GM21723 (cell line): ENCODE measurements at regions not wholly inside any gene's neighbourhood (a gene's known extent, or its start where the extent isn't known, plus 50 kb on each side); places are given as distances from the start of the nearest gene placed in this dataset.
"Not testable (repeated sequence)": the region's sequence is repeated elsewhere in the genome, so short reads cannot be mapped to it uniquely, and the experiment has no call there.

Experiments
- ATAC-seq: cut with Tn5 transposase; IDR thresholded peaks from one replicate; pipeline ENCODE4 v1.9.1; 2021; ENCODE audit warnings: mild to moderate bottlenecking, moderate library complexity; ENCODE audit not compliant: unreplicated experiment

DNA sequence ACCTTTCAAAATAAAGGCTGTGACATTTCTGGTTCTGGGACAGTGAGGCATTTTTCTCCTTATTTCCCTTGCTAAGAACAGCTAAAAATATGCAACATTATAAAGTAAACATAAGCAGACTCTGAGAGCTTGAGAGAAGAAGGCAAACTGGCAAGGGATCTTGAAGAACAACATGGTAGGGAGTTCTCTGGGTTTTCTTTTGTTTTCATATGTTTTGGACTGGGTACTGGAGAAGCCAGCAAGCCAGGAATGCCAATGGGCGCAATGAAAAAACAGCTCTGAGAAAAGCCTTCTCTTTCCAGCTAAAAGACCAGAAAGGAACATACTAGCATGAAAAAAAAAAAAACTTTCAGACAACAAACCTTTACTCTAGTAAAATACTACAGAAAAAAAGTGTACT, 351.4 kb upstream of the HS6ST1 start:
- ATAC-seq = no peak

DNA sequence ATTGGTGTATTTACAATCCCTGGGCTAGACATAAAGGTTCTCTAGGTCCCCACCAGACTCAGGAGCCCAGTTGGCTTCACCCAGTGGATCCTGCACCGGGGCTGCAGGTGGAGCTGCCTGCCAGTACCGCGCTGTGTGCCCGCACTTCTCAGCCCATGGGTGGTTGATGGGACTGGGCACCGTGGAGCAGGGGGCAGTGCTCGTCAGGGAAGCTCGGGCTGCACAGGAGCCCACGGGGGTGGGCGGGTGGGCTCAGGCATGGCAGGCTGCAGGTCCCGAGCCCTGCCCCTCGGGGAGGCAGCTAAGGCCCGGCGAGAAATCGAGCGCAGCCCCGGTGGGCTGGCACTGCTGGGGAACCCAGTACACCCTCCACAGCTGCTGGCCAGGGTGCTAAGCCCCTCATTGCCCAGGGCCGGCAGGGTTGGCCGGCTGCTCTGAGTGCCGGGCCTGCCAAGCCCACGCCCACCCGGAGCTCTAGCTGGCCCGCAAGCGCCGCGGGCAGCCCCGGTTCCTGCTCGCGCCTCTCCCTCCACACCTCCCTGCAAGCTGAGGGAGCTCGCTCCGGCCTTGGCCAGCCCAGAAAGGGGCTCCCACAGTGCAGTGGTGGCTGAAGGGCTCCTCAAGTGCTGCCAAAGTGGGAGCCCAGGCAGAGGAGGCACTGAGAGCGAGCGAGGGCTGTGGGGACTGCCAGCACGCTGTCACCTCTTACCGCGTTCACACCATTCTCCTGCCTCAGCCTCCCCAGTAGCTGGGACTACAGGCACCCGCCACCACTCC, 353.5 kb upstream of the HS6ST1 start:
- ATAC-seq = not testable (repeated sequence)

GRCh38 chr2:128679680-128680079, 361.0 kb upstream of the HS6ST1 start:
- ATAC-seq = not testable (repeated sequence)

DNA sequence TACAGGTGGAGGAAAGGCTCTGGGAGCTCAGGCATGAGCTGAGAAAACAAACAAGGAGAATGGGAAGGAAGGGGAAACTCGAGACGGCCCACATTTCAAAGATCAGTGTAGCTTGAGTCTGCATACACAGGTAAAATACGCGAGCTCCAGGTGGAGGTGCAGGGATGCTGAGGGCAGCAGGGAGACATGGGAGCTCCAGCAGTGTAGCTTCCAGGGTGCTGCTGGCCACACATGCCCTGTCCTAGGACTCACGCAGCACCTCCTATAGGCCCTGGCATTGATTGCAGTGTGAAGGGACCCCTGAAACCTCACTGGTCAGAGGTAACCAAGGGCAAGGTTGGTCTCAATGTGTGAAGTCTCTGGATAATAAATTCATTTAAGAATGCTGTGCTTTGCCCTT, 362.8 kb upstream of the HS6ST1 start:
- ATAC-seq = no peak

GRCh38 chr2:128682266-128682665, 363.6 kb upstream of the HS6ST1 start:
- ATAC-seq = no peak

DNA sequence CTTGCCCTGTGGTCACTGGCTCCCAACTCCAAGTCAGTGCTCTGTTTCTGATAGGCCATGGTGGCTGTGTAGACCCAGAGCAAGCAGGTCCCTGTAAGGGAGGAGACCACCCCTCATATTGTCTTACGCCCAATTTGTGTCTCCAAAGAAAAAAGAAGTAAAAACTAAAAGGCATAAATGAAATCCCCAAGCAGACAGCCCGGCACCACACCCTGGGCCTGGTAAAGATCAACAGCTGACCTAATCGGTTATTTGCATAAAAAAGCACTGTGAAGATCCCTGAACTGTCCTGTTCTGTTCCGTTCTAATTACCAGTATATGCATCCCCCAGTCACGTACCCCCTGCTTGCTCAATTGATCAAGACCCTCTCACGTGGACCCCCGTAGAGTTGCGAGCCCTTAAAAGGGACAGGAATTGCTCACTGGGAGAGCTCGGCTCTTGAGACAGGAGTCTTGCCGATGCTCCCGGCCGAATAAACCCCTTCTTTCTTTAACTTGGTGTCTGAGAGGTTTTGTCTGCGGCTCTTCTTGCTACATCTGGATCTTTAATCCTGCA, 364.1 kb upstream of the HS6ST1 start:
- no peak for ATAC-seq

GRCh38 chr2:128684523-128684922, 365.9 kb upstream of the HS6ST1 start:
- ATAC-seq = no peak

- no peak for ATAC-seq
Observed at GRCh38 chr2:128685841-128686496, 367.3 kb upstream of the HS6ST1 start.

- ATAC-seq = no peak
Observed at GRCh38 chr2:128686497-128686859, 367.8 kb upstream of the HS6ST1 start.

DNA sequence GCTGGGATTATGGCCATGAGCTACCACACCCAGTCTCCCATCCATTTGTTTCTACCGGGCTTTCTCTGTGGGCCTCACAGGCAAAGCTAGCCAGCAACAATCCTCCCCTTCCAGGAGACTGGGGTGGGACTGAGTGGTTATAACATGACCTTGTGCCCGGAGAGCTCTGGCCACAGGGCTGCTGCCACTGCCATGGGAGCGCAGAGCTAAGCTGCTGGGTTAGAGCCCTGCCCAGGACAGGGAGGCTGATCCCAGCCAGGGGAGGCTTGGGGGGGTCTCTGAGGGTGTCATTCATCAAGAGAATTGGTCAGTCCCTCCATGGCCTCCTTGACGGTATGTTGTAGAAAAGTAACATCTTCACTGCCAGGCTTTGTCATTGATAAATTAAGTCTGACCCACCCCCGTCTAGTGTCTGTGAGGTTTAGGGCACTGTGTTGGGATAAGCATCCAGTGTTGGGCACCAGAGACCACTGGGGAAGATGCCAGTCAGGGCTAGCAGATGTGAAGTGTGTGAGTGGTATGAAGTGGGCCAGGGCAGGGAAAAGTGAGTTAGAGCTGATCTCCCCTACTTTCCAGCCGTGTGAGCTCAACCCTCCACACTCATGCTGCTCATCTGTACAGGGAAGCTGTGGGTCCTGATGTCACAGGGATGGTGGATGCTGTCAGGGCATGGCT, 368.4 kb upstream of the HS6ST1 start:
- no peak for ATAC-seq

GRCh38 chr2:128687565-128687964, 368.9 kb upstream of the HS6ST1 start:
- ATAC-seq = no peak

GRCh38 chr2:128689971-128690370, 371.3 kb upstream of the HS6ST1 start:
- no peak for ATAC-seq

- no peak for ATAC-seq
Observed at GRCh38 chr2:128690431-128690830, 371.8 kb upstream of the HS6ST1 start.

DNA sequence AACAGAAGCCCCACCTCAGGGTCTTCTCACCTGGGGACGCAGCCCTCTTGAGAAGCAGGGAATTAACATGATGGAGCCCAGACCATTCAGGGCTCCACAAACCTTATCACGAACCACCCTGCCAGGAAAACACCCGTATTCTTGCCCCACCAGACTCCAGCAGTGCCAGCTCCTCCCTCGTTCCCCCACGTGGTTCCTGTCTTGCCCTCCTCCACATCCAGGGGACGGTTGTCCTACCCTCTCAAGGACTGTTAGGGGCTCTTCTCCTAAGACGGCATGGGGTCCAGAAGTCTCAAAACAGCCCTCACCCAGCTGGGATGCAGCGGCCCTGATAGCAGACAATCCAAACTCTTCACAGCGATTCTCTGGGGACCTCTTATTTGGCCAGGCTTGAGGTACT, 372.2 kb upstream of the HS6ST1 start:
- no peak for ATAC-seq

DNA sequence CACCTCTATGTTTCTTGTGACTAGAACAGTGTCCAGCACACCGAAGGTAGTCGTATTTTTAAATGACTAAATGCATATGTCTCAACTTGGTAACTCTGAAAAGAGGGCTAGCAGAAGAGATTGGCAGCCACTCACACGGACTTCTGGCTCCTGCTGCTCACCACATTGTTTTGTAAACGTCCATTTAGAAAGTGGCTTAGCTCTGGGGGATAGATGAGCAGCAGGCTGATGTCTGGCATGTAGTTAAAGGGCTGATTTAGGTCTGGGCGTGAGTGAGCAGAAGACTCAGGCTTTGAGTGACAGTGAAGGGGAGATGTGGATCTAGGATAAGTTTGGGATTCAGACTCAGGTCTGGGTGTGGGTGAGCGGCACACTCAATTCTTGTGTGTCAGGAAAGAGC, 372.9 kb upstream of the HS6ST1 start:
- no peak for ATAC-seq

GRCh38 chr2:128692895-128693742, 374.5 kb upstream of the HS6ST1 start:
- ATAC-seq = no peak

- no peak for ATAC-seq
Observed at GRCh38 chr2:128693743-128694029, 375.0 kb upstream of the HS6ST1 start.

- no peak for ATAC-seq
Observed at GRCh38 chr2:128695646-128696220, 377.1 kb upstream of the HS6ST1 start.

DNA sequence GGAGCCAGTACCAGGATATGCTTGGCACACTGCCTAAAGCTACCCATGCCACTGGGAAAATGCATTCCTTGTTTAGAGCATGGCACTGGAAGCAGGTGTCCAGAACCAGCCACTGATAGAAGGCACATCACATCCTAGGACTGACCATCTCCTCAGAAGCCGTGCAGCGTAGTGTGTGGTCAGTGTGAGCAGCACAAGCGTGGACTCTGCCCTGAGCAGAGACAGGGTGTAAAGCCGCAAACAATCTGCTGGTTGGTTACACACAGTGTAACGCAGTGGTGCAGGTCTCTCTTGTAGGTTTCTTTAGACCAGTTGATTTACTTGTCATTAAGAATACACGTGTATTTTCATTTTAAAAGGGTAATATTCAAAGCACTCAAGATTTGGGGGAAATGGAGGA, 377.8 kb upstream of the HS6ST1 start:
- ATAC-seq = no peak

- no peak for ATAC-seq
Observed at GRCh38 chr2:128701418-128701817, 382.8 kb upstream of the HS6ST1 start.

GRCh38 chr2:128702616-128703015, 383.9 kb upstream of the HS6ST1 start:
- ATAC-seq = no peak
